Nephron progenitor cell (in vitro differentiated cells): ENCODE measurements at regions not wholly inside any gene's neighbourhood (a gene's known extent, or its start where the extent isn't known, plus 50 kb on each side); places are given as distances from the start of the nearest gene placed in this dataset.

ENCODE experiments used
- DNase-seq: peaks from one replicate; pipeline ENCODE4 v3.0.0; 2021
- H3K27ac Mint-ChIP-seq: 2 replicates; pipeline ENCODE4 v1.8.0; 2021; ENCODE audit warnings: mild to moderate bottlenecking, moderate library complexity, mixed read lengths
- H3K27me3 Mint-ChIP-seq: 2 replicates; pipeline ENCODE4 v1.8.0; 2021; ENCODE audit warnings: mild to moderate bottlenecking, low read depth, mixed read lengths; ENCODE audit not compliant: poor library complexity
- H3K36me3 Mint-ChIP-seq: 2 replicates; pipeline ENCODE4 v1.8.0; 2021; ENCODE audit warnings: low read depth, mixed read lengths
- H3K4me1 Mint-ChIP-seq: 2 replicates; pipeline ENCODE4 v1.8.0; 2021; ENCODE audit warnings: mixed read lengths
- H3K4me3 Mint-ChIP-seq: 2 replicates; pipeline ENCODE4 v1.8.0; 2021; ENCODE audit warnings: mild to moderate bottlenecking, moderate library complexity, mixed read lengths
- H3K9me3 Mint-ChIP-seq: 2 replicates; pipeline ENCODE4 v1.8.0; 2021; ENCODE audit warnings: mild to moderate bottlenecking, moderate library complexity, mixed read lengths
- CTCF ChIP-seq: fragments of 200-600 bp; sonication (generic); IDR thresholded peaks from 2 replicates; pipeline ENCODE4 v1.5.0; 2021; ENCODE audit warnings: antibody characterized with exemption

GRCh38 chr1:24987424-24987823 is 57.3 kb upstream of the RUNX3 start:
- peaks cover 38% of the 10 kb centered on the region for H3K27me3 Mint-ChIP-seq
- no peak for DNase-seq
- no peaks in the 10 kb centered on the region for H3K36me3 Mint-ChIP-seq
- peaks cover 41% of the 10 kb centered on the region for H3K4me1 Mint-ChIP-seq
- H3K4me3 Mint-ChIP-seq: no peak overlapping the region
- H3K27ac Mint-ChIP-seq: no peak overlapping the region
- TF ChIP-seq CTCF: no peak
- H3K9me3 Mint-ChIP-seq: peaks cover 5% of the 10 kb centered on the region

DNA sequence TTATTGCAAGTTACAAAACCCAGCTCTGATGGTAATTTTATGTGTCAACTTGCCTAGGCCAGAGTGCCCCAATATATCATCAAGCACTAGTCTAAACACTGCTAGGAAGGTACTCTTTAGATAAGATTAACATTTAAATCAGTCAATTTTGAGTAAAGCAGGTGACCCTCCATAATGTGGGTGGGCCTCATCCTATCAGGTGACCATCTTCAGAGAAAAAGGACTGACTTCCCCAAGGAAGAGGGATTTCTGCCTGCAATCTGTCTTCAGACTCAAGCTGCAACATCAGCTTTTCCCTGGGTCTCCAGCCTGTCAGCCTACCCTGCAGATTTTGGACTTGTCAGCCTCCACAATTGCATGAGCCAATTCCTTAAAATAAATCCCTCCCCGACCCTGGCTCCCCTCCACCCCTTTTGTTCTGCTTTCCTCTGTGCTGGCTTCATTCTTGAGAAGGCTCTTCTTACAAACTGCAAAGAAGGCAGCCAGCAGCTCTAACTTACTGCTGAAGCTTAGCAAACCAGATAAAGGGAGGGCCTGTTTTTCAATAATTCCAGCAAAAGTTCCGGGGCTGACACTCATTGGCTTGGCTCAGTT is 56.4 kb upstream of the RUNX3 start:
- no peak overlapping the region for H3K4me3 Mint-ChIP-seq
- TF ChIP-seq CTCF: no peak
- no peak overlapping the region for H3K27ac Mint-ChIP-seq
- peaks cover 40% of the 10 kb centered on the region for H3K4me1 Mint-ChIP-seq
- H3K27me3 Mint-ChIP-seq: peaks cover 36% of the 10 kb centered on the region
- no peaks in the 10 kb centered on the region for H3K36me3 Mint-ChIP-seq
- H3K9me3 Mint-ChIP-seq: no peaks in the 10 kb centered on the region
- no peak for DNase-seq

GRCh38 chr1:24985737-24986136 is 55.7 kb upstream of the RUNX3 start:
- DNase-seq: no peak
- TF ChIP-seq CTCF: no peak
- Mint-ChIP-seq H3K4me3 (no peak overlapping the region), H3K27me3 (peaks cover 29% of the 10 kb centered on the region), H3K9me3 (no peaks in the 10 kb centered on the region), H3K36me3 (no peaks in the 10 kb centered on the region), H3K4me1 (peaks cover 33% of the 10 kb centered on the region), H3K27ac (no peak overlapping the region)

DNA sequence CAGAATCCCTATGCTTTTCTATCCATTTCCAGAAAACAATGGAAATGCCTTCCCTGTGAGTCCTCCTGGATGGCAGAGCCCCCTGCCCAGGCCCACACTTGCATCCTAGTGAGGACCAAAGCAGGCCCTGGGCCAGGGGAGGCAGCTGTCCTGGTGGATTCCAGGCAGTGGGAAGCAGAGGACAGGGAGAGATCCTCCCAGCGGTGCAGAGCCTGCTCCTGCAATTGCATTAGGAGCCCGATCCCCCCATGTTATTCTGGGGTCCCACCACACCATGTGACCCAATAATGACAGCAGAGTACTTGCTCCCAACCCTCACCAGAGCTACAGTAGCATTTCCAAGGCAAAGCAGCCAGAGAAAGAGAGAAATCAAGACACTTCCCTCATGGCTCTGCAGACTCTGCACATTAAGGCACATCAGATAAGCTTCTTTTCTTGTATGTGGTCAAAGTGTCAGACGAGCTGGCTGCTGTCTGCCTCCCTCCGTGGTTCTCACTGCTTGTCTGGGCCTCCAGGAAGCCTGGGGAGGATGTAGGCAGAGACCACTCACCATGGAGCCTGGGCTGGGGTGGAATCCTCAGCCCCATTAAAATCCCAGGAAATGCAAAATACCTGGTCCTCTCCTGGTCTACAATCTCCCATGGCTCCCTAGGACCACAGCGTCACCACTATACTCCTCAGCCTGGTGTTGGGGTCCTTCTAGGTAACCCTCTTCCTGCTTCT is 54.9 kb upstream of the RUNX3 start:
- no peaks in the 10 kb centered on the region for H3K9me3 Mint-ChIP-seq
- no peak for DNase-seq
- no peaks in the 10 kb centered on the region for H3K36me3 Mint-ChIP-seq
- H3K4me1 Mint-ChIP-seq: peaks cover 25% of the 10 kb centered on the region
- H3K27ac Mint-ChIP-seq: no peak overlapping the region
- H3K4me3 Mint-ChIP-seq: no peak overlapping the region
- no peak for TF ChIP-seq CTCF
- H3K27me3 Mint-ChIP-seq: peaks cover 22% of the 10 kb centered on the region

DNA sequence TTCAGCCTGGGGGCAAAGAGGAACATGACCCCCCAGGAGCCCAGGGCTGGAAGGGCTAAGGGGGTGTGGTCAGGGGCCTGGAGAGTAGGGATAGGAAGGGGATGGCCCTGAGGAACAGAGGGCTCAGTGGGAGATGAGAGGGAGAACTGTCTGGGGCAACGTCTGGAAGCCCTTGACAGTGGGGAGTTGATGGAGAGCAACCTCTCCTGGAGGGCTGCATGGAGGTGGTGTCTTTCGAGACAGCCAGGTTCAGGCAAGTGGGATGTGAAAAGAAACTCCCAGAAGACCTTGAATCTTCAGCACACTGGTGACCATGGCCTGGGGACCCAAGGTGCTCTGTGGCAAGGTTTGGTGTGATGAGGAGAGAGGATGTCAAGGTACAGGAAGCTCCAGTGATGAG is 54.2 kb upstream of the RUNX3 start:
- peaks cover 20% of the 10 kb centered on the region for H3K27me3 Mint-ChIP-seq
- H3K4me3 Mint-ChIP-seq: no peak overlapping the region
- DNase-seq: no peak
- no peak for TF ChIP-seq CTCF
- no peak overlapping the region for H3K27ac Mint-ChIP-seq
- H3K36me3 Mint-ChIP-seq: no peaks in the 10 kb centered on the region
- H3K4me1 Mint-ChIP-seq: peaks cover 20% of the 10 kb centered on the region
- H3K9me3 Mint-ChIP-seq: no peaks in the 10 kb centered on the region
